Right atrium auricular region (tissue), 2 donors: ENCODE measurements at regions not wholly inside any gene's neighbourhood (a gene's known extent, or its start where the extent isn't known, plus 50 kb on each side); places are given as distances from the start of the nearest gene placed in this dataset.

Source experiments
- DNase-seq: peaks from one replicate; pipeline ENCODE4 v3.0.0-alpha.2; 2019; ENCODE audit warnings: low spot score
- H3K27ac ChIP-seq, 2 donors: fragments of 200-600 bp; sonication (generic); 1 replicate in 1 of 2; 2 replicates in 1 of 2; pipeline ENCODE4 v1.5.1; 2016 to 2019
- H3K27me3 ChIP-seq, 2 donors: fragments of 200-600 bp; sonication (generic); one replicate each; pipeline versions ENCODE4 v1.5.1 to v1.6.0; 2017 to 2019
- H3K36me3 ChIP-seq: fragments of 200-600 bp; sonication (generic); one replicate; pipeline ENCODE4 v1.5.1; 2016
- H3K4me1 ChIP-seq, 2 donors: fragments of 200-600 bp; sonication (generic); one replicate each; pipeline versions ENCODE4 v1.5.1 to v1.6.0; 2017 to 2019
- H3K4me3 ChIP-seq, 2 donors: fragments of 200-600 bp; sonication (generic); 1 replicate in 1 of 2; 2 replicates in 1 of 2; pipeline ENCODE4 v1.5.1; 2017 to 2019; ENCODE audit warnings: mild to moderate bottlenecking in 1 of 2, moderate library complexity in 1 of 2
- H3K9me3 ChIP-seq, 2 donors: fragments of 200-600 bp; sonication (generic); one replicate each; pipeline ENCODE4 v1.5.1; 2019
- CTCF ChIP-seq, 2 donors: fragments of 200-600 bp; sonication (generic); IDR thresholded peaks; one replicate each; pipeline ENCODE4 v1.5.1; 2019; ENCODE audit warnings: antibody characterized with exemption in 2 of 2

- Histone ChIP-seq H3K4me3 (no peak overlapping the region), H3K27me3 (no peaks in the 10 kb centered on the region), H3K27ac (no peak overlapping the region), H3K4me1 (no peaks in the 10 kb centered on the region), H3K36me3 (no peaks in the 10 kb centered on the region), H3K9me3 (no peaks in the 10 kb centered on the region)
- TF ChIP-seq CTCF (IDR thresholded peaks at IDR 0.05), result no peak
- no peak for DNase-seq
Measured at GRCh38 chr2:19235308-19235707, 123.1 kb downstream of the OSR1 start.

- no peak for TF ChIP-seq CTCF (IDR thresholded peaks at IDR 0.05)
- Histone ChIP-seq H3K4me3 (no peak overlapping the region), H3K9me3 (no peaks in the 10 kb centered on the region), H3K4me1 (peaks cover 0 to 7% of the 10 kb centered on the region in 2 donors), H3K36me3 (no peaks in the 10 kb centered on the region), H3K27ac (no peak overlapping the region), H3K27me3 (no peaks in the 10 kb centered on the region)
- no peak for DNase-seq
Measured at GRCh38 chr2:19232312-19232711, 126.1 kb downstream of the OSR1 start.

GRCh38 chr2:19231625-19232024, 126.8 kb downstream of the OSR1 start:
- DNase-seq, result no peak
- H3K27ac ChIP-seq, result no peak overlapping the region
- H3K4me1 ChIP-seq, result peaks cover 0 to 7% of the 10 kb centered on the region in 2 donors
- no peak for TF ChIP-seq CTCF (IDR thresholded peaks at IDR 0.05)
- H3K9me3 ChIP-seq, result no peaks in the 10 kb centered on the region
- H3K36me3 ChIP-seq, result no peaks in the 10 kb centered on the region
- no peak overlapping the region for H3K4me3 ChIP-seq
- H3K27me3 ChIP-seq, result no peaks in the 10 kb centered on the region

GRCh38 chr2:19230626-19231025, 127.8 kb downstream of the OSR1 start:
- no peaks in the 10 kb centered on the region for H3K9me3 ChIP-seq
- DNase-seq, result no peak
- H3K27me3 ChIP-seq, result no peaks in the 10 kb centered on the region
- no peak overlapping the region for H3K4me3 ChIP-seq
- no peak for TF ChIP-seq CTCF (IDR thresholded peaks at IDR 0.05)
- H3K4me1 ChIP-seq, result peaks cover 0 to 7% of the 10 kb centered on the region in 2 donors
- no peaks in the 10 kb centered on the region for H3K36me3 ChIP-seq
- no peak overlapping the region for H3K27ac ChIP-seq

- TF ChIP-seq CTCF (IDR thresholded peaks at IDR 0.05), result no peak
- no peaks in the 10 kb centered on the region for H3K9me3 ChIP-seq
- peaks cover 0 to 7% of the 10 kb centered on the region in 2 donors for H3K4me1 ChIP-seq
Measured at GRCh38 chr2:19228715-19229114, 129.7 kb downstream of the OSR1 start.

GRCh38 chr2:19228181-19228593, 130.2 kb downstream of the OSR1 start:
- no peak overlapping the region for H3K4me3 ChIP-seq
- H3K36me3 ChIP-seq, result no peaks in the 10 kb centered on the region
- H3K27ac ChIP-seq, result no peak overlapping the region
- H3K27me3 ChIP-seq, result no peaks in the 10 kb centered on the region
- H3K4me1 ChIP-seq, result peaks cover 0 to 7% of the 10 kb centered on the region in 2 donors
- DNase-seq, result no peak
- no peaks in the 10 kb centered on the region for H3K9me3 ChIP-seq
- TF ChIP-seq CTCF (IDR thresholded peaks at IDR 0.05), result no peak

More at GRCh38 chr2:19228715-19229114, 129.7 kb downstream of the OSR1 start:
- Histone ChIP-seq H3K36me3 (no peaks in the 10 kb centered on the region), H3K27ac (no peak overlapping the region), H3K4me3 (no peak overlapping the region), H3K27me3 (no peaks in the 10 kb centered on the region)
- DNase-seq, result no peak
